ENCODE measurements at regions not wholly inside any gene's neighbourhood (a gene's known extent, or its start where the extent isn't known, plus 50 kb on each side); places are given as distances from the start of the nearest gene placed in this dataset.

GRCh38 chr1:209364716-209365115 is 218.8 kb upstream of the CAMK1G start:
- no peak for DNase-seq

GRCh38 chr1:209367061-209367772 is 216.3 kb upstream of the CAMK1G start:
- DNase-seq: no peak

- DNase-seq: peak; percentile 32
These were observed 214.5 kb upstream of the CAMK1G start for GRCh38 chr1:209368864-209369598.

- no peak for DNase-seq
These were observed 213.1 kb upstream of the CAMK1G start for GRCh38 chr1:209370241-209370995.

- DNase-seq: no peak
These were observed 208.4 kb upstream of the CAMK1G start for GRCh38 chr1:209375097-209375496.

- DNase-seq: no peak
These were observed 207.7 kb upstream of the CAMK1G start for GRCh38 chr1:209375671-209376365.

- DNase-seq: no peak
These were observed 206.7 kb upstream of the CAMK1G start for GRCh38 chr1:209376774-209377173.

- no peak for DNase-seq
These were observed 205.5 kb upstream of the CAMK1G start for GRCh38 chr1:209377995-209378394.

- no peak for DNase-seq
These were observed 204.2 kb upstream of the CAMK1G start for GRCh38 chr1:209379280-209379679.

GRCh38 chr1:209380420-209380819 is 203.1 kb upstream of the CAMK1G start:
- DNase-seq: no peak

GRCh38 chr1:209382231-209383100 is 201.0 kb upstream of the CAMK1G start:
- DNase-seq: no peak

- no peak for DNase-seq
These were observed 200.1 kb upstream of the CAMK1G start for GRCh38 chr1:209383422-209383821.

- DNase-seq: no peak
These were observed 199.4 kb upstream of the CAMK1G start for GRCh38 chr1:209383907-209384709.

- no peak for DNase-seq
These were observed 198.6 kb upstream of the CAMK1G start for GRCh38 chr1:209384710-209385550.

- no peak for DNase-seq
These were observed 197.4 kb upstream of the CAMK1G start for GRCh38 chr1:209386156-209386555.

- no peak for DNase-seq
These were observed 196.1 kb upstream of the CAMK1G start for GRCh38 chr1:209387271-209387968.

GRCh38 chr1:209387969-209388329 is 195.6 kb upstream of the CAMK1G start:
- DNase-seq: peak; percentile 23

GRCh38 chr1:209388358-209388757 is 195.2 kb upstream of the CAMK1G start:
- no peak for DNase-seq

- DNase-seq: peak; percentile 94
These were observed 194.3 kb upstream of the CAMK1G start for GRCh38 chr1:209389258-209389657.

- DNase-seq: no peak
These were observed 193.5 kb upstream of the CAMK1G start for GRCh38 chr1:209389975-209390374.
